K562 (cell line): ENCODE measurements at regions not wholly inside any gene's neighbourhood (a gene's known extent, or its start where the extent isn't known, plus 50 kb on each side); places are given as distances from the start of the nearest gene placed in this dataset.

ENCODE experiments used
- ATAC-seq: fragments of 200-7000 bp; cut with Tn5 transposase; 3 replicates; pipeline ENCODE4 v1.9.1; 2020; ENCODE audit warnings: moderate library complexity
- BruUV-seq: library from RNA; stranded (reverse); fragments of 400-500 nt; replicated peaks from 2 replicates; lab custom pipeline; 2021; lab: Mats Ljungman, UMichigan
- CTCF ChIA-PET: fragments of 300-600 bp; formaldehyde crosslinking; extraction: SDS; loops from one replicate; lab custom pipeline; 2021; ENCODE audit warnings: low intra/inter-chr PET ratio; lab: Yijun Ruan, JAX
- POLR2A ChIA-PET: fragments of 300-600, 350-650 bp; sonication (Branson Sonifier 250); formaldehyde crosslinking; extraction: SDS; loops from one replicate; lab custom pipeline; 2021; ENCODE audit warnings: antibody characterized with exemption, inconsistent platforms; lab: Yijun Ruan, JAX
- DNase-seq, 4 experiments: peaks; one replicate each; pipeline versions ENCODE4 v3.0.0 to v3.0.0-alpha.2; 2011 to 2018; ENCODE audit warnings: low spot score in 3 of 4, mixed read lengths in 3 of 4; ENCODE audit errors: extremely low read depth in 1 of 4
- FAIRE-seq: peaks from 2 replicates; lab custom pipeline; 2011; peaks lifted over from hg19 to GRCh38; lab: Jason Lieb, UNC
- H2AFZ ChIP-seq: 2 replicates; pipeline ENCODE4 v1.6.0; 2011; ENCODE audit warnings: low read depth, low read length, control low read depth, inconsistent platforms
- H3K27ac ChIP-seq: fragments of 200-600 bp; 3 replicates; pipeline ENCODE4 v1.8.0; 2011; ENCODE audit warnings: low read depth, mild to moderate bottlenecking, control low read depth, inconsistent platforms, low read length, moderate library complexity, mixed read lengths; ENCODE audit errors: extremely low read depth
- H3K27me3 ChIP-seq, 2 experiments: fragments of 300-600 bp in 1 of 2; 2 replicates in 1 of 2; 3 replicates in 1 of 2; pipeline versions ENCODE4 v1.6.0 to v1.8.0; 2011; ENCODE audit warnings: inconsistent platforms in 2 of 2, low read length in 2 of 2, mild to moderate bottlenecking in 1 of 2, mixed read lengths in 1 of 2, moderate library complexity in 1 of 2; ENCODE audit not compliant: control insufficient read depth in 2 of 2, insufficient read depth in 2 of 2
- H3K36me3 ChIP-seq: fragments of 300-600 bp; 3 replicates; pipeline ENCODE4 v1.8.0; 2011; ENCODE audit warnings: mild to moderate bottlenecking, low read length, inconsistent platforms; ENCODE audit not compliant: control insufficient read depth, insufficient read depth
- H3K4me1 ChIP-seq, 2 experiments: fragments of 200-600 bp in 1 of 2; replicated peaks in 1 of 2; 2 replicates in 1 of 2; 3 replicates in 1 of 2; pipeline versions ENCODE4 v1.5.1 to v1.8.0; 2011; ENCODE audit warnings: inconsistent platforms in 2 of 2, low read length in 2 of 2, mild to moderate bottlenecking in 1 of 2, mixed read lengths in 1 of 2, moderate library complexity in 1 of 2; ENCODE audit not compliant: control insufficient read depth in 2 of 2, insufficient read depth in 2 of 2
- H3K4me2 ChIP-seq: 2 replicates; pipeline ENCODE4 v1.6.1; 2011; ENCODE audit warnings: low read length, control low read depth, inconsistent platforms, mixed read lengths; ENCODE audit not compliant: insufficient read depth
- H3K4me3 ChIP-seq: fragments of 200-600 bp; sonication (generic), shearing (Covaris generic); 2 replicates; pipeline ENCODE4 v1.5.1; 2016; ENCODE audit warnings: control low read depth, inconsistent platforms
- H3K79me2 ChIP-seq: fragments of 200-600 bp; 3 replicates; pipeline ENCODE4 v1.8.0; 2011; ENCODE audit warnings: low read length, inconsistent platforms; ENCODE audit not compliant: control insufficient read depth, insufficient read depth
- H3K9ac ChIP-seq, 2 experiments: 2 replicates each; pipeline versions ENCODE4 v1.6.0 to v1.6.1; 2011; ENCODE audit warnings: low read depth in 2 of 2, low read length in 2 of 2, control low read depth in 1 of 2, inconsistent platforms in 1 of 2, mild to moderate bottlenecking in 1 of 2, mixed read lengths in 1 of 2; ENCODE audit not compliant: insufficient read depth in 1 of 2
- H3K9me1 ChIP-seq: one replicate; pipeline ENCODE4 v1.6.0; 2011; ENCODE audit warnings: inconsistent platforms, mild to moderate bottlenecking, low read length, moderate library complexity; ENCODE audit not compliant: control insufficient read depth, insufficient read depth
- H3K9me3 ChIP-seq: replicated peaks from 2 replicates; pipeline ENCODE4 v1.5.1; 2011; ENCODE audit warnings: low read depth, low read length, inconsistent platforms; ENCODE audit not compliant: control insufficient read depth, insufficient read depth
- H4K20me1 ChIP-seq: replicated peaks from 2 replicates; pipeline ENCODE4 v1.6.1; 2011; ENCODE audit warnings: low read length, inconsistent platforms, mixed read lengths; ENCODE audit not compliant: control insufficient read depth, insufficient read depth
- ARID3B ChIP-seq: fragments of 250-450 bp; sonication (Bioruptor Pico); IDR thresholded peaks from 2 replicates; pipeline ENCODE4 v1.4.0; 2020; ENCODE audit warnings: borderline replicate concordance
- BRD4 ChIP-seq: fragments of 200-600 bp; sonication (generic); IDR thresholded peaks from 2 replicates; pipeline ENCODE4 v1.6.1; 2017; ENCODE audit warnings: inconsistent platforms
- CHD2 ChIP-seq: IDR thresholded peaks from 2 replicates; pipeline ENCODE4 v1.6.1; 2011; ENCODE audit warnings: low read depth, low read length
- CREB3 ChIP-seq: fragments of 450-650 bp; conservative IDR thresholded peaks from 2 replicates; pipeline ENCODE4 v1.6.1; 2016; ENCODE audit warnings: missing genetic modification characterization, low read depth, mild to moderate bottlenecking, missing compliant biosample characterization, moderate library complexity
- EP300 ChIP-seq: IDR thresholded peaks from 2 replicates; pipeline ENCODE4 v1.6.1; 2012; ENCODE audit warnings: low read length, improper control_type of control experiment
- GABPA ChIP-seq: fragments of 200-800 bp; sonication (Bioruptor generic); conservative IDR thresholded peaks from 2 replicates; pipeline ENCODE4 v1.6.1; 2016; ENCODE audit warnings: low read depth, missing genetic modification characterization, missing compliant biosample characterization
- KLF10 ChIP-seq: fragments of 250-450 bp; sonication (Bioruptor Pico); IDR thresholded peaks from 2 replicates; pipeline ENCODE4 v1.6.1; 2021; ENCODE audit warnings: matching md5 sums
- SIN3B ChIP-seq: fragments of 450-650 bp; IDR thresholded peaks from 2 replicates; pipeline ENCODE4 v1.6.1; 2017; ENCODE audit warnings: low read depth, mild to moderate bottlenecking, moderate library complexity
- SRF ChIP-seq, 2 experiments: fragments of 250-450, 450-650 bp in 1 of 2; sonication (Bioruptor Pico) in 1 of 2; sonication (generic) in 1 of 2; formaldehyde crosslinking; IDR thresholded peaks; 2 replicates each; pipeline versions ENCODE4 v1.5.0 to v1.5.1; 2020 to 2022; ENCODE audit warnings: mild to moderate bottlenecking in 1 of 2, missing genetic modification reagents in 1 of 2
- SRSF9 ChIP-seq: fragments of 200-400 bp; formaldehyde crosslinking; IDR thresholded peaks from 2 replicates; pipeline ENCODE4 v1.6.1; 2017; ENCODE audit warnings: low read depth, low read length, borderline replicate concordance
- TCF3 ChIP-seq: sonication (generic); formaldehyde crosslinking; IDR thresholded peaks from 2 replicates; pipeline ENCODE4 v1.4.0; 2020; ENCODE audit warnings: mild to moderate bottlenecking, missing genetic modification reagents
- TCF7L2 ChIP-seq: fragments of 150-350 bp; IDR thresholded peaks from 2 replicates; pipeline ENCODE4 v1.6.1; 2016; ENCODE audit warnings: low read depth, mild to moderate bottlenecking, low read length, moderate library complexity
- ZNF507 ChIP-seq: conservative IDR thresholded peaks from 2 replicates; pipeline ENCODE4 v1.6.1; 2017; ENCODE audit warnings: missing genetic modification characterization, missing compliant biosample characterization
- ZNF77 ChIP-seq: fragments of 250-450 bp; sonication (Bioruptor Pico); IDR thresholded peaks from 2 replicates; pipeline ENCODE4 v1.5.0; 2020
- WGBS: fragments of 100-300 bp; shearing (Covaris generic); methylation state at CpG from one replicate; pipeline ENCODE4 v1.1.6; 2016; ENCODE audit warnings: low coverage, mixed read lengths; ENCODE audit not compliant: insufficient coverage; ENCODE audit errors: missing lambda C conversion rate; 5-methylcytosine and 5-hydroxymethylcytosine counted together
- in situ Hi-C: fragments of 300-500 bp; cut with MboI; formaldehyde crosslinking; loops from 4 replicates; pipeline ENCODE4 v1.15.0; 2018; ENCODE audit warnings: inconsistent platforms, mixed read lengths
- intact Hi-C: fragments of 100-400 bp; cut with micrococcal nuclease; formaldehyde crosslinking; loops from 2 replicates; pipeline ENCODE4 v1.14.2; 2022
- TF ChIP-seq, protein P1 (sequence below): fragments of 450-650 bp; IDR thresholded peaks from 2 replicates; pipeline ENCODE4 v1.7.0; 2016; ENCODE audit warnings: borderline replicate concordance

DNA sequence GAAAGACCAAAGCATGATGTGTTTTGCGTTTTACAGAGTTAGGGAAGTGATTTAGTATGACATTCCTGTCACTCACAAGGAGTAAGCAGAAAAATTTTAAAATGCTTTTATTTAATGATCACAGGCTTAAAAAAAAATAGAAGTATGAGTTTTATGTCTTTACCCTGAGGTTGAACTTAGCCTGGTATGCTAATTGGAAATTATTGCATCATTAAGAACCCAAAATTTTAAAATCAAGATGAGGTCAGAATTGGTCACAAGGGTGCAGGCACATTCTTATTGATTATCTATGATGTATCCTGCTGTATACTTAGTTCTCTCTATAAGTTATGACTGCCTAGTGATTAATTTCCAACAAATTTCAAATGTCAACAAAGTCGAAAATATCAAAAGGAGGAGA is 585.6 kb upstream of the ALCAM start:
- no peaks in the 10 kb centered on the region for H3K27me3 ChIP-seq
- no peak for FAIRE-seq
- no peaks in the 10 kb centered on the region for H3K36me3 ChIP-seq
- H4K20me1 ChIP-seq: no peaks in the 10 kb centered on the region
- WGBS: 0% methylated on average over 2 of the region's 2 CpGs
- no peak overlapping the region for H3K4me2 ChIP-seq
- H2AFZ ChIP-seq: no peak overlapping the region
- ChIA-PET CTCF (no interaction called here), POLR2A (no interaction called here)
- BruUV-seq: no TSS peak
- no peak for TF ChIP-seq KLF10 (CRISPR knock-in tag)
- no peak for TF ChIP-seq CHD2
- TF ChIP-seq TCF7L2: no peak
- TF ChIP-seq TCF3 (CRISPR knock-in tag): no peak
- TF ChIP-seq SRSF9: no peak
- TF ChIP-seq EP300: no peak
- no peak for TF ChIP-seq GABPA (tag)
- no peak for DNase-seq
- H3K9me1 ChIP-seq: no peaks in the 10 kb centered on the region
- no peak for ATAC-seq
- no peak overlapping the region for H3K4me3 ChIP-seq
- intact Hi-C loops (no loop called here), in situ Hi-C loops (no loop called here)
- H3K9ac ChIP-seq: no peak overlapping the region
- H3K9me3 ChIP-seq: no peaks in the 10 kb centered on the region
- no peaks in the 10 kb centered on the region for H3K4me1 ChIP-seq
- H3K27ac ChIP-seq: no peak overlapping the region
- H3K79me2 ChIP-seq: no peaks in the 10 kb centered on the region

- 0% methylated on average over 5 of the region's 5 CpGs for WGBS
- H3K4me3 ChIP-seq: no peak overlapping the region
- H3K9me1 ChIP-seq: no peaks in the 10 kb centered on the region
- BruUV-seq: no TSS peak
- in situ Hi-C loops: no loop called here
- H3K4me1 ChIP-seq: no peaks in the 10 kb centered on the region
- H3K4me2 ChIP-seq: no peak overlapping the region
- no peaks in the 10 kb centered on the region for H3K9me3 ChIP-seq
- intact Hi-C loops: no loop called here
- no peak overlapping the region for H3K9ac ChIP-seq
- POLR2A ChIA-PET: no interaction called here
- H3K27ac ChIP-seq: no peak overlapping the region
- no peak overlapping the region for H2AFZ ChIP-seq
- FAIRE-seq: no peak
- H3K27me3 ChIP-seq: no peaks in the 10 kb centered on the region
- no peaks in the 10 kb centered on the region for H3K79me2 ChIP-seq
- no peaks in the 10 kb centered on the region for H4K20me1 ChIP-seq
- DNase-seq: no peak
- CTCF ChIA-PET: no interaction called here
- H3K36me3 ChIP-seq: no peaks in the 10 kb centered on the region
- ATAC-seq: no peak
- TF ChIP-seq SIN3B (no peak), BRD4 (no peak), ZNF507 (no peak), ARID3B (CRISPR knock-in tag) (no peak), ZNF77 (CRISPR knock-in tag) (no peak), SRF (CRISPR knock-in tag; IDR thresholded peaks at IDR 0.05) (no peak), CREB3 (tag) (no peak)
- TF ChIP-seq, protein P1, sequence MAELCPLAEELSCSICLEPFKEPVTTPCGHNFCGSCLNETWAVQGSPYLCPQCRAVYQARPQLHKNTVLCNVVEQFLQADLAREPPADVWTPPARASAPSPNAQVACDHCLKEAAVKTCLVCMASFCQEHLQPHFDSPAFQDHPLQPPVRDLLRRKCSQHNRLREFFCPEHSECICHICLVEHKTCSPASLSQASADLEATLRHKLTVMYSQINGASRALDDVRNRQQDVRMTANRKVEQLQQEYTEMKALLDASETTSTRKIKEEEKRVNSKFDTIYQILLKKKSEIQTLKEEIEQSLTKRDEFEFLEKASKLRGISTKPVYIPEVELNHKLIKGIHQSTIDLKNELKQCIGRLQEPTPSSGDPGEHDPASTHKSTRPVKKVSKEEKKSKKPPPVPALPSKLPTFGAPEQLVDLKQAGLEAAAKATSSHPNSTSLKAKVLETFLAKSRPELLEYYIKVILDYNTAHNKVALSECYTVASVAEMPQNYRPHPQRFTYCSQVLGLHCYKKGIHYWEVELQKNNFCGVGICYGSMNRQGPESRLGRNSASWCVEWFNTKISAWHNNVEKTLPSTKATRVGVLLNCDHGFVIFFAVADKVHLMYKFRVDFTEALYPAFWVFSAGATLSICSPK: no peak
Measured at GRCh38 chr3:104785947-104786346, 580.8 kb upstream of the ALCAM start.
